Caco-2 (cell line): ENCODE measurements at regions not wholly inside any gene's neighbourhood (a gene's known extent, or its start where the extent isn't known, plus 50 kb on each side); places are given as distances from the start of the nearest gene placed in this dataset.

Experiments used
- BruUV-seq: library from RNA; stranded (reverse); fragments of 400-500 nt; replicated peaks from 2 replicates; lab custom pipeline; 2021; lab: Mats Ljungman, UMichigan
- CTCF ChIA-PET: fragments of 300-600 bp; sonication (Branson Sonifier 250); formaldehyde crosslinking; loops from one replicate; lab custom pipeline; 2022; ENCODE audit warnings: antibody characterized with exemption; lab: Charles Lee
- POLR2A ChIA-PET: fragments of 300-600 bp; sonication (Branson Sonifier 250); formaldehyde crosslinking; loops from one replicate; lab custom pipeline; 2022; ENCODE audit warnings: antibody characterized with exemption; lab: Charles Lee
- DNase-seq, 2 experiments: peaks; one replicate each; pipeline versions ENCODE4 v3.0.0 to v3.0.0-alpha.2; 2020 to 2022
- H3K27me3 ChIP-seq: replicated peaks from 2 replicates; pipeline ENCODE4 v1.6.0; 2011; ENCODE audit warnings: low read length; ENCODE audit not compliant: control insufficient read depth, insufficient read depth
- H3K36me3 ChIP-seq: 2 replicates; pipeline ENCODE4 v1.5.1; 2011; ENCODE audit warnings: low read length; ENCODE audit not compliant: control insufficient read depth, insufficient read depth
- H3K4me1 ChIP-seq: fragments of 250-450 bp; sonication (Bioruptor Pico); 2 replicates; pipeline ENCODE4 v1.5.1; 2020; ENCODE audit warnings: mild to moderate bottlenecking
- H3K4me3 ChIP-seq: 2 replicates; pipeline ENCODE4 v1.5.1; 2011; ENCODE audit warnings: low read depth, mild to moderate bottlenecking, control low read depth, low read length
- H3K9me3 ChIP-seq: fragments of 250-450 bp; sonication (Bioruptor Pico); 2 replicates; pipeline ENCODE4 v1.5.1; 2020; ENCODE audit warnings: mild to moderate bottlenecking, moderate library complexity
- H3K27ac Mint-ChIP-seq: one replicate; pipeline ENCODE4 v1.8.0; 2022; ENCODE audit warnings: mixed read lengths; ENCODE audit not compliant: unreplicated experiment
- H3K27me3 Mint-ChIP-seq: one replicate; pipeline ENCODE4 v1.8.0; 2022; ENCODE audit warnings: mixed read lengths; ENCODE audit not compliant: insufficient read depth, unreplicated experiment
- H3K36me3 Mint-ChIP-seq: one replicate; pipeline ENCODE4 v1.8.0; 2022; ENCODE audit warnings: mild to moderate bottlenecking, mixed read lengths; ENCODE audit not compliant: insufficient read depth, unreplicated experiment
- H3K4me1 Mint-ChIP-seq: one replicate; pipeline ENCODE4 v1.8.0; 2022; ENCODE audit warnings: low read depth, mixed read lengths; ENCODE audit not compliant: unreplicated experiment
- H3K4me3 Mint-ChIP-seq: one replicate; pipeline ENCODE4 v1.8.0; 2022; ENCODE audit warnings: mild to moderate bottlenecking, moderate library complexity, mixed read lengths; ENCODE audit not compliant: unreplicated experiment
- H3K9me3 Mint-ChIP-seq: one replicate; pipeline ENCODE4 v1.8.0; 2022; ENCODE audit warnings: mixed read lengths; ENCODE audit not compliant: unreplicated experiment
- intact Hi-C: fragments of 100-400 bp; cut with micrococcal nuclease; formaldehyde crosslinking; loops from one replicate; pipeline ENCODE4 v1.10.0; 2022; ENCODE audit not compliant: unreplicated experiment
- TF ChIP-seq, protein P1 (sequence below), 2 experiments: fragments of 200-600 bp in 1 of 2; IDR thresholded peaks; 1 replicate in 1 of 2; 2 replicates in 1 of 2; pipeline versions ENCODE4 v1.5.1 to v1.8.0; 2011 to 2022; ENCODE audit warnings: antibody characterized with exemption in 1 of 2, control low read depth in 1 of 2, inconsistent platforms in 1 of 2, low read depth in 1 of 2, low read length in 1 of 2, mild to moderate bottlenecking in 1 of 2, moderate library complexity in 1 of 2; ENCODE audit not compliant: insufficient read depth in 1 of 2, severe bottlenecking in 1 of 2, unreplicated experiment in 1 of 2

DNA sequence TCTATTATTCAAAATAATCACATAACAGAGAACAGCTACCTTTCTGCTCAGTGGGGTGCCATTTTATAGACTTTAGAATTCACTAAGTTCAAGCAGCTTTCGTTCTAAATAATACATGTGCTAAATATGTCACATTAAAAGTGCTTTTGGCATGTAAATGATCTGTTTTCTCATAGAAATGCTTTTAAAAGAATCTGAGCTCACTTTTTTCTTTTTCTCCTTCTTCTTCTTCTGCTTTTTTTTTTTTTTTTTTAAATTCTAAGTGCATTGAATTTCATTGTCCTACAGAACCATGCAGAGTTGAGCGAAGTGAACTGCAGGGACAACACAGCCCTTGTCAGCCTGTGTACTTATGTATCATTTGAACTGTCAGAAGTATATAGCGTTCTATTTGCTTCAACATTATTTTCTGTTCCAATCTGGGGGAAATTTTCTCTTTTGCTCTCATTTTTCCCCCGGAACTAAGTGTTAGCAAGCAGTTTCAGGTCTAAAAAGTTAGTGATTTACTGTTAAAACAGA is 193.8 kb upstream of the TMCO5A start:
- no peak overlapping the region for H3K4me3 ChIP-seq
- no peaks in the 10 kb centered on the region for H3K9me3 Mint-ChIP-seq
- TF ChIP-seq, protein P1, sequence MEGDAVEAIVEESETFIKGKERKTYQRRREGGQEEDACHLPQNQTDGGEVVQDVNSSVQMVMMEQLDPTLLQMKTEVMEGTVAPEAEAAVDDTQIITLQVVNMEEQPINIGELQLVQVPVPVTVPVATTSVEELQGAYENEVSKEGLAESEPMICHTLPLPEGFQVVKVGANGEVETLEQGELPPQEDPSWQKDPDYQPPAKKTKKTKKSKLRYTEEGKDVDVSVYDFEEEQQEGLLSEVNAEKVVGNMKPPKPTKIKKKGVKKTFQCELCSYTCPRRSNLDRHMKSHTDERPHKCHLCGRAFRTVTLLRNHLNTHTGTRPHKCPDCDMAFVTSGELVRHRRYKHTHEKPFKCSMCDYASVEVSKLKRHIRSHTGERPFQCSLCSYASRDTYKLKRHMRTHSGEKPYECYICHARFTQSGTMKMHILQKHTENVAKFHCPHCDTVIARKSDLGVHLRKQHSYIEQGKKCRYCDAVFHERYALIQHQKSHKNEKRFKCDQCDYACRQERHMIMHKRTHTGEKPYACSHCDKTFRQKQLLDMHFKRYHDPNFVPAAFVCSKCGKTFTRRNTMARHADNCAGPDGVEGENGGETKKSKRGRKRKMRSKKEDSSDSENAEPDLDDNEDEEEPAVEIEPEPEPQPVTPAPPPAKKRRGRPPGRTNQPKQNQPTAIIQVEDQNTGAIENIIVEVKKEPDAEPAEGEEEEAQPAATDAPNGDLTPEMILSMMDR (IDR thresholded peaks at IDR 0.05; ENCODE audit: insufficient read depth in 1 of 2, low read depth in 1 of 2, low read length in 1 of 2, severe bottlenecking in 1 of 2, unreplicated experiment in 1 of 2): no peak
- no peaks in the 10 kb centered on the region for H3K4me1 Mint-ChIP-seq
- H3K36me3 Mint-ChIP-seq: no peaks in the 10 kb centered on the region
- no peak overlapping the region for H3K4me3 Mint-ChIP-seq
- H3K36me3 ChIP-seq: no peaks in the 10 kb centered on the region
- no peak for DNase-seq
- H3K4me1 ChIP-seq: no peaks in the 10 kb centered on the region
- no peak overlapping the region for H3K27ac Mint-ChIP-seq
- H3K27me3 Mint-ChIP-seq: peaks cover 20% of the 10 kb centered on the region
- BruUV-seq: no TSS peak
- POLR2A ChIA-PET: interaction anchor here (0.6 kb wide), 1 partner anchor 36 kb away, joined by 5 read pairs; no protein-coding TSS in a partner anchor
- CTCF ChIA-PET: no interaction called here
- H3K27me3 ChIP-seq: no peaks in the 10 kb centered on the region
- intact Hi-C loops: no loop called here
- H3K9me3 ChIP-seq: no peaks in the 10 kb centered on the region

DNA sequence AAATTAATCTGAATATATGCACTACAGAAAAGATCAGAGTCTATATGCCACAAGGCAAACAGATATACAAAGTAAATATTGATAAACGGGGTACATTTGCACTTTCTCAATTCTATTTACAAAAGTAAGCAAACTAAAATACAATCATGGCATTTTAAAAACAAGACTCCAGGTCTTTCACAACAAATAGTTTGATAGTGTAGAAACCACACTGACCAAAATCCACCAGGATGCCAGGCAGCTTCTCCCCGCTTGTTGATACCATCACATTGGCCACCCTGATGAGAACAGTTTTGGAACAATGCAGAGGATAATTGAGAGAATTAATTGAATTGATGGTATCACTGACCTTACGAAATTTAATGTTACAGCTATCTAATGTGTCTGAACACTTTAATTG is 190.6 kb upstream of the TMCO5A start:
- Mint-ChIP-seq H3K27me3 (peaks cover 11% of the 10 kb centered on the region), H3K4me1 (no peaks in the 10 kb centered on the region), H3K27ac (no peak overlapping the region), H3K9me3 (no peaks in the 10 kb centered on the region), H3K4me3 (no peak overlapping the region), H3K36me3 (no peaks in the 10 kb centered on the region)
- Histone ChIP-seq H3K9me3 (no peaks in the 10 kb centered on the region), H3K36me3 (no peaks in the 10 kb centered on the region), H3K4me1 (no peaks in the 10 kb centered on the region), H3K4me3 (no peak overlapping the region), H3K27me3 (no peaks in the 10 kb centered on the region)
- no TSS peak for BruUV-seq
- intact Hi-C loops: no loop called here
- ChIA-PET CTCF (no interaction called here), POLR2A (no interaction called here)
- DNase-seq: no peak
- TF ChIP-seq, protein P1 (IDR thresholded peaks at IDR 0.05; ENCODE audit: insufficient read depth in 1 of 2, low read depth in 1 of 2, low read length in 1 of 2, severe bottlenecking in 1 of 2, unreplicated experiment in 1 of 2): no peak

DNA sequence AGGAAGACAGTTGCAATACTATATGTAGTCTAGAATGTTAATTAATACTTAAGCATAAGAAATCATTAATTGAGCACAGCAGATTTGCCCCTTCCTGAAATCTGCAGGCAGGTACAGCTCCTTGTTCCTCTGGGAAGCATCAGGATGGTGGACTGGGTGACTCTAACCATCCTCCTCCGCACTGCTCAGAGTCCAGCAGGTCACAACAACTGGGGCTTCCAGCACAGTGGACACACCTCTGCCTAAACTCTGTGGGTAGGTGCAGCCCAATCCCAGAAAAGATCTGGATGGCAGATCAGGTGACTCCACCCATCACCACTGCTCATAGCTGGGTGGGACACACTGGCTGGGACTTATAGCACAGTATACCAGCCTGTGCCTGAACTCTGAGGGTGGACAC is 189.9 kb upstream of the TMCO5A start:
- Histone ChIP-seq H3K4me3 (no peak overlapping the region), H3K36me3 (no peaks in the 10 kb centered on the region), H3K9me3 (no peaks in the 10 kb centered on the region), H3K27me3 (no peaks in the 10 kb centered on the region), H3K4me1 (no peaks in the 10 kb centered on the region)
- Mint-ChIP-seq H3K4me1 (no peaks in the 10 kb centered on the region), H3K27ac (no peak overlapping the region), H3K9me3 (no peaks in the 10 kb centered on the region), H3K36me3 (no peaks in the 10 kb centered on the region), H3K27me3 (peaks cover 11% of the 10 kb centered on the region), H3K4me3 (no peak overlapping the region)
- TF ChIP-seq, protein P1 (IDR thresholded peaks at IDR 0.05; ENCODE audit: insufficient read depth in 1 of 2, low read depth in 1 of 2, low read length in 1 of 2, severe bottlenecking in 1 of 2, unreplicated experiment in 1 of 2): no peak
- no peak for DNase-seq
- intact Hi-C loops: no loop called here
- BruUV-seq: no TSS peak
- POLR2A ChIA-PET: no interaction called here
- CTCF ChIA-PET: no interaction called here
